HL-60 (cell line): ENCODE measurements at regions not wholly inside any gene's neighbourhood (a gene's known extent, or its start where the extent isn't known, plus 50 kb on each side); places are given as distances from the start of the nearest gene placed in this dataset.

Experiments
- CTCF ChIP-seq: IDR thresholded peaks from one replicate; pipeline ENCODE4 v1.5.1; 2011; ENCODE audit warnings: low read length, control low read depth, inconsistent platforms; ENCODE audit not compliant: insufficient read depth
- GABPA ChIP-seq: IDR thresholded peaks from 2 replicates; pipeline ENCODE4 v1.6.1; 2012; ENCODE audit warnings: low read depth

- no peak for TF ChIP-seq GABPA
- TF ChIP-seq CTCF, result no peak
Measured at GRCh38 chr2:89829828-89830227, 1138.4 kb downstream of the RPIA start.
